Vagina (tissue), 2 donors: ENCODE measurements at regions not wholly inside any gene's neighbourhood (a gene's known extent, or its start where the extent isn't known, plus 50 kb on each side); places are given as distances from the start of the nearest gene placed in this dataset.

Experiments
- DNase-seq, 2 donors: peaks; one replicate each; pipeline ENCODE4 v3.0.0-alpha.2; 2017; ENCODE audit errors: extremely low spot score in 2 of 2
- H3K27ac ChIP-seq: fragments of 200-600 bp; sonication (generic); one replicate; pipeline ENCODE4 v1.5.1; 2019
- H3K27me3 ChIP-seq: fragments of 200-600 bp; sonication (generic); one replicate; pipeline ENCODE4 v1.5.1; 2019
- H3K36me3 ChIP-seq, 2 donors: fragments of 200-600 bp; sonication (generic); one replicate each; pipeline ENCODE4 v1.5.1; 2017 to 2019
- H3K4me1 ChIP-seq: fragments of 200-600 bp; sonication (generic); one replicate; pipeline ENCODE4 v1.5.1; 2019
- H3K4me3 ChIP-seq, 2 donors: fragments of 200-600 bp; sonication (generic); 1 replicate in 1 of 2; 2 replicates in 1 of 2; pipeline ENCODE4 v1.5.1; 2016 to 2019
- H3K9me3 ChIP-seq: fragments of 200-600 bp; sonication (generic); one replicate; pipeline ENCODE4 v1.5.1; 2019
- CTCF ChIP-seq, 3 experiments: fragments of 450-650 bp in 2 of 3; fragments of 200-600 bp in 1 of 3; sonication (generic) in 1 of 3; IDR thresholded peaks; one replicate each; pipeline ENCODE4 v1.5.1; 2017 to 2019; ENCODE audit warnings: antibody characterized with exemption in 3 of 3, mild to moderate bottlenecking in 2 of 3, moderate library complexity in 2 of 3
- POLR2A ChIP-seq, 2 donors: fragments of 450-650 bp; IDR thresholded peaks; one replicate each; pipeline ENCODE4 v1.6.1; 2017; ENCODE audit warnings: antibody characterized with exemption in 2 of 2, mild to moderate bottlenecking in 2 of 2, moderate library complexity in 2 of 2
- POLR2AphosphoS5 ChIP-seq, 2 donors: sonication (generic); formaldehyde crosslinking; IDR thresholded peaks; one replicate each; pipeline ENCODE4 v1.9.0; 2017; ENCODE audit warnings: antibody characterized with exemption in 2 of 2, mild to moderate bottlenecking in 2 of 2, low read depth in 1 of 2; ENCODE audit not compliant: insufficient read depth in 1 of 2
- intact Hi-C: fragments of 100-400 bp; cut with DNase I; formaldehyde crosslinking; loops from one replicate; pipeline ENCODE4 v1.15.1; 2023

- no peak overlapping the region for H3K27ac ChIP-seq
These were observed 216.7 kb upstream of the RNF32 start for GRCh38 chr7:156423876-156424275.

GRCh38 chr7:156420496-156420895 lies 220.1 kb upstream of the RNF32 start:
- intact Hi-C loops = no loop called here
- no peak for TF ChIP-seq CTCF (IDR thresholded peaks at IDR 0.05)
- TF ChIP-seq POLR2AphosphoS5 (IDR thresholded peaks at IDR 0.05; ENCODE audit: insufficient read depth in 1 of 2, low read depth in 1 of 2) = no peak
- TF ChIP-seq POLR2A (IDR thresholded peaks at IDR 0.05) = no peak
- no peak for DNase-seq
- Histone ChIP-seq H3K4me3 (no peak overlapping the region), H3K4me1 (no peaks in the 10 kb centered on the region), H3K9me3 (no peaks in the 10 kb centered on the region), H3K27me3 (no peaks in the 10 kb centered on the region), H3K36me3 (no peaks in the 10 kb centered on the region), H3K27ac (no peak overlapping the region)

More at GRCh38 chr7:156423876-156424275, 216.7 kb upstream of the RNF32 start:
- Histone ChIP-seq H3K9me3 (no peaks in the 10 kb centered on the region), H3K4me1 (no peaks in the 10 kb centered on the region), H3K36me3 (no peaks in the 10 kb centered on the region), H3K4me3 (no peak overlapping the region), H3K27me3 (no peaks in the 10 kb centered on the region)
- intact Hi-C loops = no loop called here
- DNase-seq = no peak
- TF ChIP-seq CTCF (IDR thresholded peaks at IDR 0.05) = no peak

- Histone ChIP-seq H3K4me1 (no peaks in the 10 kb centered on the region), H3K4me3 (no peak overlapping the region), H3K9me3 (no peaks in the 10 kb centered on the region), H3K36me3 (no peaks in the 10 kb centered on the region), H3K27me3 (no peaks in the 10 kb centered on the region), H3K27ac (no peak overlapping the region)
- intact Hi-C loops = no loop called here
- no peak for DNase-seq
- no peak for TF ChIP-seq POLR2AphosphoS5 (IDR thresholded peaks at IDR 0.05; ENCODE audit: insufficient read depth in 1 of 2, low read depth in 1 of 2)
- TF ChIP-seq CTCF (IDR thresholded peaks at IDR 0.05) = no peak
- TF ChIP-seq POLR2A (IDR thresholded peaks at IDR 0.05) = no peak
These were observed 220.8 kb upstream of the RNF32 start for GRCh38 chr7:156419782-156420181.

- Histone ChIP-seq H3K4me3 (no peak overlapping the region), H3K27ac (no peak overlapping the region), H3K9me3 (no peaks in the 10 kb centered on the region), H3K27me3 (no peaks in the 10 kb centered on the region), H3K36me3 (no peaks in the 10 kb centered on the region), H3K4me1 (no peaks in the 10 kb centered on the region)
- intact Hi-C loops = no loop called here
- TF ChIP-seq POLR2A (IDR thresholded peaks at IDR 0.05) (no peak), CTCF (IDR thresholded peaks at IDR 0.05) (no peak), POLR2AphosphoS5 (IDR thresholded peaks at IDR 0.05; ENCODE audit: insufficient read depth in 1 of 2, low read depth in 1 of 2) (no peak)
- DNase-seq = no peak
These were observed 238.3 kb upstream of the RNF32 start for GRCh38 chr7:156402255-156402654.

GRCh38 chr7:156401617-156402016 lies 239.0 kb upstream of the RNF32 start:
- Histone ChIP-seq H3K36me3 (no peaks in the 10 kb centered on the region), H3K4me1 (no peaks in the 10 kb centered on the region), H3K27ac (no peak overlapping the region), H3K4me3 (no peak overlapping the region), H3K27me3 (no peaks in the 10 kb centered on the region), H3K9me3 (no peaks in the 10 kb centered on the region)
- TF ChIP-seq CTCF (IDR thresholded peaks at IDR 0.05) (no peak), POLR2A (IDR thresholded peaks at IDR 0.05) (no peak), POLR2AphosphoS5 (IDR thresholded peaks at IDR 0.05; ENCODE audit: insufficient read depth in 1 of 2, low read depth in 1 of 2) (no peak)
- intact Hi-C loops = no loop called here
- DNase-seq = no peak
